ENCODE measurements at regions not wholly inside any gene's neighbourhood (a gene's known extent, or its start where the extent isn't known, plus 50 kb on each side); places are given as distances from the start of the nearest gene placed in this dataset.

DNA sequence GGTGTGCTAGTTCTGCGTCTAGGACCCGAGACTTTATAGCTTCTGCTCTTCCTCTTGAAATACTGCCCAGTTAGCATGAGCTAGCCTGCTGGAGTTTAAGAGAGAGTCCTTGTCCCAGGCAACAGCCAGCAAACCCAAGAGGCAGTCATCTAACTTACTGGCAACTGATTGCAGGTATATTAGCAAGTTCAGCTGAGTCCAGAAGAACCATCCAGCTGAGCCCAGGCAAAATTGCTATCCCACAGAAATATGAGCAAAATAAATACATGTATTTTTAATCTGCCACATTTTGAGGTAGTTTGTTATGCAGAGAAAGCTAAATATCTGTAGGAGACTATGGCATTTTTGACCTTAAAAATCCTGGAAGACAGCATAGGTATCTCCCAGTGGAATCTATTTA, 174.4 kb upstream of the CMC1 start:
- TF ChIP-seq, protein P1, sequence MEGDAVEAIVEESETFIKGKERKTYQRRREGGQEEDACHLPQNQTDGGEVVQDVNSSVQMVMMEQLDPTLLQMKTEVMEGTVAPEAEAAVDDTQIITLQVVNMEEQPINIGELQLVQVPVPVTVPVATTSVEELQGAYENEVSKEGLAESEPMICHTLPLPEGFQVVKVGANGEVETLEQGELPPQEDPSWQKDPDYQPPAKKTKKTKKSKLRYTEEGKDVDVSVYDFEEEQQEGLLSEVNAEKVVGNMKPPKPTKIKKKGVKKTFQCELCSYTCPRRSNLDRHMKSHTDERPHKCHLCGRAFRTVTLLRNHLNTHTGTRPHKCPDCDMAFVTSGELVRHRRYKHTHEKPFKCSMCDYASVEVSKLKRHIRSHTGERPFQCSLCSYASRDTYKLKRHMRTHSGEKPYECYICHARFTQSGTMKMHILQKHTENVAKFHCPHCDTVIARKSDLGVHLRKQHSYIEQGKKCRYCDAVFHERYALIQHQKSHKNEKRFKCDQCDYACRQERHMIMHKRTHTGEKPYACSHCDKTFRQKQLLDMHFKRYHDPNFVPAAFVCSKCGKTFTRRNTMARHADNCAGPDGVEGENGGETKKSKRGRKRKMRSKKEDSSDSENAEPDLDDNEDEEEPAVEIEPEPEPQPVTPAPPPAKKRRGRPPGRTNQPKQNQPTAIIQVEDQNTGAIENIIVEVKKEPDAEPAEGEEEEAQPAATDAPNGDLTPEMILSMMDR (IDR thresholded peaks at IDR 0.05; ENCODE audit: low read depth, low read length, poor library complexity, severe bottlenecking): no peak
- no peak for TF ChIP-seq EZH2phosphoT487 (IDR thresholded peaks at IDR 0.05; ENCODE audit: borderline replicate concordance, low read length)

Measured in DOHH2 (cell line).